ENCODE measurements at regions not wholly inside any gene's neighbourhood (a gene's known extent, or its start where the extent isn't known, plus 50 kb on each side); places are given as distances from the start of the nearest gene placed in this dataset.
A peak's percentile ranks its signal among the peaks of the same experiment; 100 is the strongest.

- no peaks in the 10 kb centered on the region for H4K20me1 ChIP-seq (replicated peaks; ENCODE audit: insufficient read depth)
- ATAC-seq (peak; percentile 56), DNase-seq (ENCODE audit: low spot score) (peak; percentile 34)
- Mint-ChIP-seq H3K4me1 (peaks cover 3% of the 10 kb centered on the region; the same call in 2 of the 3 replicates), H3K9me3 (no peaks in the 10 kb centered on the region), H3K4me3 (no peak overlapping the region), H3K27ac (no peak overlapping the region; the same call in 1 of the 2 replicates), H3K27me3 (ENCODE audit: insufficient read depth, low read depth, poor library complexity) (no peaks in the 10 kb centered on the region), H3K36me3 (ENCODE audit: low read depth) (no peaks in the 10 kb centered on the region)
- no peak overlapping the region for H3K4me2 ChIP-seq
- no peaks in the 10 kb centered on the region for H3K4me1 ChIP-seq (ENCODE audit: insufficient read depth)
- no peak overlapping the region for H3K27ac ChIP-seq (ENCODE audit: low read depth)
- no peaks in the 10 kb centered on the region for H3K36me3 ChIP-seq (ENCODE audit: insufficient read depth)
- no peaks in the 10 kb centered on the region for H3K9me2 ChIP-seq (ENCODE audit: insufficient read depth)
- no peaks in the 10 kb centered on the region for H3K27me3 ChIP-seq (ENCODE audit: insufficient read depth)
- no peaks in the 10 kb centered on the region for H3K79me2 ChIP-seq (replicated peaks; ENCODE audit: insufficient read depth)
- TF ChIP-seq CREB1 (CRISPR knock-in tag; IDR thresholded peaks at IDR 0.05; ENCODE audit: low read depth) (no peak), ZNF331 (CRISPR knock-in tag; IDR thresholded peaks at IDR 0.05; ENCODE audit: low read depth) (no peak), EZH2phosphoT487 (IDR thresholded peaks at IDR 0.05; ENCODE audit: unreplicated experiment) (no peak), NANOG (IDR thresholded peaks at IDR 0.05; ENCODE audit: borderline replicate concordance) (no peak), JUNB (IDR thresholded peaks at IDR 0.05; ENCODE audit: unreplicated experiment) (no peak), EZH2 (IDR thresholded peaks at IDR 0.05; ENCODE audit: low read depth, unreplicated experiment) (no peak), STAT1 (IDR thresholded peaks at IDR 0.05; ENCODE audit: unreplicated experiment) (no peak), ZNF114 (CRISPR knock-in tag; IDR thresholded peaks at IDR 0.05) (no peak), POLR2AphosphoS5 (IDR thresholded peaks at IDR 0.05; ENCODE audit: low read depth) (no peak)
- TF ChIP-seq, protein P1, sequence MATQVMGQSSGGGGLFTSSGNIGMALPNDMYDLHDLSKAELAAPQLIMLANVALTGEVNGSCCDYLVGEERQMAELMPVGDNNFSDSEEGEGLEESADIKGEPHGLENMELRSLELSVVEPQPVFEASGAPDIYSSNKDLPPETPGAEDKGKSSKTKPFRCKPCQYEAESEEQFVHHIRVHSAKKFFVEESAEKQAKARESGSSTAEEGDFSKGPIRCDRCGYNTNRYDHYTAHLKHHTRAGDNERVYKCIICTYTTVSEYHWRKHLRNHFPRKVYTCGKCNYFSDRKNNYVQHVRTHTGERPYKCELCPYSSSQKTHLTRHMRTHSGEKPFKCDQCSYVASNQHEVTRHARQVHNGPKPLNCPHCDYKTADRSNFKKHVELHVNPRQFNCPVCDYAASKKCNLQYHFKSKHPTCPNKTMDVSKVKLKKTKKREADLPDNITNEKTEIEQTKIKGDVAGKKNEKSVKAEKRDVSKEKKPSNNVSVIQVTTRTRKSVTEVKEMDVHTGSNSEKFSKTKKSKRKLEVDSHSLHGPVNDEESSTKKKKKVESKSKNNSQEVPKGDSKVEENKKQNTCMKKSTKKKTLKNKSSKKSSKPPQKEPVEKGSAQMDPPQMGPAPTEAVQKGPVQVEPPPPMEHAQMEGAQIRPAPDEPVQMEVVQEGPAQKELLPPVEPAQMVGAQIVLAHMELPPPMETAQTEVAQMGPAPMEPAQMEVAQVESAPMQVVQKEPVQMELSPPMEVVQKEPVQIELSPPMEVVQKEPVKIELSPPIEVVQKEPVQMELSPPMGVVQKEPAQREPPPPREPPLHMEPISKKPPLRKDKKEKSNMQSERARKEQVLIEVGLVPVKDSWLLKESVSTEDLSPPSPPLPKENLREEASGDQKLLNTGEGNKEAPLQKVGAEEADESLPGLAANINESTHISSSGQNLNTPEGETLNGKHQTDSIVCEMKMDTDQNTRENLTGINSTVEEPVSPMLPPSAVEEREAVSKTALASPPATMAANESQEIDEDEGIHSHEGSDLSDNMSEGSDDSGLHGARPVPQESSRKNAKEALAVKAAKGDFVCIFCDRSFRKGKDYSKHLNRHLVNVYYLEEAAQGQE (IDR thresholded peaks at IDR 0.05; ENCODE audit: unreplicated experiment) = no peak
- TF ChIP-seq, protein P2, sequence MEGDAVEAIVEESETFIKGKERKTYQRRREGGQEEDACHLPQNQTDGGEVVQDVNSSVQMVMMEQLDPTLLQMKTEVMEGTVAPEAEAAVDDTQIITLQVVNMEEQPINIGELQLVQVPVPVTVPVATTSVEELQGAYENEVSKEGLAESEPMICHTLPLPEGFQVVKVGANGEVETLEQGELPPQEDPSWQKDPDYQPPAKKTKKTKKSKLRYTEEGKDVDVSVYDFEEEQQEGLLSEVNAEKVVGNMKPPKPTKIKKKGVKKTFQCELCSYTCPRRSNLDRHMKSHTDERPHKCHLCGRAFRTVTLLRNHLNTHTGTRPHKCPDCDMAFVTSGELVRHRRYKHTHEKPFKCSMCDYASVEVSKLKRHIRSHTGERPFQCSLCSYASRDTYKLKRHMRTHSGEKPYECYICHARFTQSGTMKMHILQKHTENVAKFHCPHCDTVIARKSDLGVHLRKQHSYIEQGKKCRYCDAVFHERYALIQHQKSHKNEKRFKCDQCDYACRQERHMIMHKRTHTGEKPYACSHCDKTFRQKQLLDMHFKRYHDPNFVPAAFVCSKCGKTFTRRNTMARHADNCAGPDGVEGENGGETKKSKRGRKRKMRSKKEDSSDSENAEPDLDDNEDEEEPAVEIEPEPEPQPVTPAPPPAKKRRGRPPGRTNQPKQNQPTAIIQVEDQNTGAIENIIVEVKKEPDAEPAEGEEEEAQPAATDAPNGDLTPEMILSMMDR (conservative IDR thresholded peaks at IDR 0.05; ENCODE audit: low read depth in 2 of 2) = no peak; a peak in 1 of 4 replicates
- TF ChIP-seq, protein P3, sequence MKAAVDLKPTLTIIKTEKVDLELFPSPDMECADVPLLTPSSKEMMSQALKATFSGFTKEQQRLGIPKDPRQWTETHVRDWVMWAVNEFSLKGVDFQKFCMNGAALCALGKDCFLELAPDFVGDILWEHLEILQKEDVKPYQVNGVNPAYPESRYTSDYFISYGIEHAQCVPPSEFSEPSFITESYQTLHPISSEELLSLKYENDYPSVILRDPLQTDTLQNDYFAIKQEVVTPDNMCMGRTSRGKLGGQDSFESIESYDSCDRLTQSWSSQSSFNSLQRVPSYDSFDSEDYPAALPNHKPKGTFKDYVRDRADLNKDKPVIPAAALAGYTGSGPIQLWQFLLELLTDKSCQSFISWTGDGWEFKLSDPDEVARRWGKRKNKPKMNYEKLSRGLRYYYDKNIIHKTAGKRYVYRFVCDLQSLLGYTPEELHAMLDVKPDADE (IDR thresholded peaks at IDR 0.05) = no peak
- no peaks in the 10 kb centered on the region for H3F3A ChIP-seq (replicated peaks; ENCODE audit: low read depth)
- no peak overlapping the region for H3K4me3 ChIP-seq
- peak overlapping the region; percentile 1; the same call in 1 of the 2 replicates for H2AFZ ChIP-seq
Measured at GRCh38 chr14:30129807-30130206, 202.2 kb upstream of the PRKD1 start.

Data from GM23338 (cell line).